Tibial nerve (tissue), 4 donors: ENCODE measurements at regions not wholly inside any gene's neighbourhood (a gene's known extent, or its start where the extent isn't known, plus 50 kb on each side); places are given as distances from the start of the nearest gene placed in this dataset.

Source experiments
- DNase-seq, 2 donors: peaks; one replicate each; pipeline ENCODE4 v3.0.0-alpha.2; 2019; ENCODE audit warnings: low spot score in 2 of 2
- H3K27ac ChIP-seq, 4 donors: fragments of 200-600 bp; sonication (generic) in 3 of 4; one replicate each; pipeline ENCODE4 v1.5.1; 2017 to 2019; ENCODE audit warnings: mild to moderate bottlenecking in 1 of 4
- H3K27me3 ChIP-seq, 2 donors: fragments of 200-600 bp; sonication (generic) in 1 of 2; one replicate each; pipeline versions ENCODE4 v1.5.1 to v1.6.0; 2017 to 2019
- H3K36me3 ChIP-seq, 3 donors: fragments of 200-600 bp; sonication (generic); one replicate each; pipeline ENCODE4 v1.5.1; 2018 to 2019
- H3K4me1 ChIP-seq, 4 donors: fragments of 200-600 bp; sonication (generic) in 3 of 4; one replicate each; pipeline ENCODE4 v1.5.1; 2017 to 2019
- H3K4me3 ChIP-seq, 4 donors: fragments of 200-600 bp; sonication (generic) in 3 of 4; one replicate each; pipeline ENCODE4 v1.5.1; 2017 to 2019; ENCODE audit warnings: mild to moderate bottlenecking in 1 of 4, moderate library complexity in 1 of 4
- H3K9me3 ChIP-seq, 4 donors: fragments of 200-600 bp; sonication (generic) in 3 of 4; one replicate each; pipeline ENCODE4 v1.5.1; 2017 to 2019
- CTCF ChIP-seq, 5 experiments: fragments of 200-600 bp in 3 of 5; fragments of 450-650 bp in 2 of 5; sonication (generic) in 3 of 5; IDR thresholded peaks; one replicate each; pipeline ENCODE4 v1.5.1; 2016 to 2019; ENCODE audit warnings: antibody characterized with exemption in 5 of 5, mild to moderate bottlenecking in 3 of 5, moderate library complexity in 2 of 5
- EP300 ChIP-seq, 2 donors: sonication (generic); formaldehyde crosslinking; IDR thresholded peaks; one replicate each; pipeline ENCODE4 v1.6.1; 2017; ENCODE audit warnings: antibody characterized with exemption in 2 of 2, mild to moderate bottlenecking in 1 of 2
- POLR2A ChIP-seq, 2 donors: fragments of 450-650 bp; IDR thresholded peaks; one replicate each; pipeline ENCODE4 v1.6.1; 2017; ENCODE audit warnings: antibody characterized with exemption in 2 of 2, mild to moderate bottlenecking in 2 of 2, moderate library complexity in 2 of 2
- WGBS, 2 donors: methylation state at CpG; one replicate each; pipeline ENCODE4 v1.1.5; 2018; 5-methylcytosine and 5-hydroxymethylcytosine counted together

- H3K4me3 ChIP-seq = no peak overlapping the region
- DNase-seq = no peak
Observed at GRCh38 chr12:22828066-22828465, 203.1 kb downstream of the ETNK1 start.

DNA sequence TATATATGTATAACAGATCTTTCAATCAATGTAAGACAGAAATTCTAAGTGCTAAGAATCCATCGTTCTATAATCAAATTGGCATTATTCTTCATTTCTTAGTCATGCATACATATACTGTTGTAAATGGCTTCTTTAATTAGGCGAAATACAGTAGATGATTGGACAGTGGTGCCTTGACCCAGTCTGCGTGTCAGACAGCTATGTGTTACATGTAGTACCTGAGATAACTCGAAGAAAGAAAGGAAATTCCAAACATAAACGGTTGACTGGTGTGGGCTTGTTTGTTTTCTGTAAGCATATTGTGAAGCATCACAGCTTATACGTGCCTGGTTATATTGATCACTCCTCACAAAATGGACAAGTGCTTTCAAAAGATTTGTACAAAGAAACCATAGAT, 210.5 kb downstream of the ETNK1 start:
- H3K36me3 ChIP-seq = no peaks in the 10 kb centered on the region
- H3K27me3 ChIP-seq = no peaks in the 10 kb centered on the region
- H3K4me3 ChIP-seq = no peak overlapping the region
- no peaks in the 10 kb centered on the region for H3K9me3 ChIP-seq
- no peak for DNase-seq
- 80 to 86% methylated on average over 6 of the region's 6 CpGs for WGBS, 2 donors
- H3K4me1 ChIP-seq = no peaks in the 10 kb centered on the region
- H3K27ac ChIP-seq = no peak overlapping the region
- TF ChIP-seq CTCF (IDR thresholded peaks at IDR 0.05) (no peak), POLR2A (IDR thresholded peaks at IDR 0.05) (no peak), EP300 (IDR thresholded peaks at IDR 0.05) (no peak)

More at GRCh38 chr12:22828066-22828465, 203.1 kb downstream of the ETNK1 start:
- 80 to 84% methylated on average over 3 of the region's 3 CpGs for WGBS, 2 donors
- Histone ChIP-seq H3K27me3 (no peaks in the 10 kb centered on the region), H3K4me1 (no peaks in the 10 kb centered on the region), H3K9me3 (no peaks in the 10 kb centered on the region), H3K36me3 (no peaks in the 10 kb centered on the region), H3K27ac (no peak overlapping the region)
- TF ChIP-seq POLR2A (IDR thresholded peaks at IDR 0.05) (no peak), CTCF (IDR thresholded peaks at IDR 0.05) (no peak), EP300 (IDR thresholded peaks at IDR 0.05) (no peak)

DNA sequence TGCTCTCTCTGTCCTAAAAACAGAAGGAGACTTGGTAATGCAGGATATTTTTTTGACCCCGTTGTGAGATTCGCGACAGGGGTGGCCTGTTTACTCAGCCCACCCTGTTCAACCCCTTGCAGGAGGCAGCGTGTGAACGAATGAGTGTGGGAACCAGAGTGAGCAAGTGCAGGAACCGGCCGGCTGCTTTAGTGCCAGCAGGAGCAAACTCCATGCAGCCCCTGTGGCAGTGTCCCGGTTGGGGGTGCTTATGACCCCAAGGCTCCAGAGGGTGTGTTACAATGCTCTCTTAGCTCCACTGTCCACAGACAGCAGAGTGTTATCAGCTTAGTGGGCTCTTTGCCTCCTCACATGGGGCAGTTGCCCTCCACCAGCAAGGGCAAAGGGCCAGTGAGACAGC, 225.2 kb downstream of the ETNK1 start:
- Histone ChIP-seq H3K4me1 (no peaks in the 10 kb centered on the region), H3K4me3 (no peak overlapping the region), H3K27me3 (no peaks in the 10 kb centered on the region), H3K9me3 (no peaks in the 10 kb centered on the region), H3K36me3 (no peaks in the 10 kb centered on the region), H3K27ac (no peak overlapping the region)
- TF ChIP-seq EP300 (IDR thresholded peaks at IDR 0.05) (no peak), POLR2A (IDR thresholded peaks at IDR 0.05) (no peak), CTCF (IDR thresholded peaks at IDR 0.05) (no peak)
- WGBS, 2 donors = 91 to 98% methylated on average over 7 to 8 of the region's 8 CpGs
- DNase-seq = no peak

- H3K36me3 ChIP-seq = no peaks in the 10 kb centered on the region
- no peak for TF ChIP-seq CTCF (IDR thresholded peaks at IDR 0.05)
- TF ChIP-seq EP300 (IDR thresholded peaks at IDR 0.05) = no peak
- TF ChIP-seq POLR2A (IDR thresholded peaks at IDR 0.05) = no peak
- DNase-seq = no peak
- no peaks in the 10 kb centered on the region for H3K27me3 ChIP-seq
- peaks cover 0 to 4% (median 0%) of the 10 kb centered on the region in 4 donors for H3K4me1 ChIP-seq
- H3K9me3 ChIP-seq = no peaks in the 10 kb centered on the region
- H3K4me3 ChIP-seq = no peak overlapping the region
- no peak overlapping the region for H3K27ac ChIP-seq
Observed at GRCh38 chr12:22851532-22851931, 226.6 kb downstream of the ETNK1 start.

- Histone ChIP-seq H3K4me1 (peaks cover 0 to 4% (median 0%) of the 10 kb centered on the region in 4 donors), H3K27ac (no peak overlapping the region), H3K36me3 (no peaks in the 10 kb centered on the region), H3K9me3 (no peaks in the 10 kb centered on the region), H3K27me3 (no peaks in the 10 kb centered on the region), H3K4me3 (no peak overlapping the region)
- no peak for TF ChIP-seq EP300 (IDR thresholded peaks at IDR 0.05)
- no peak for TF ChIP-seq POLR2A (IDR thresholded peaks at IDR 0.05)
- no peak for TF ChIP-seq CTCF (IDR thresholded peaks at IDR 0.05)
- DNase-seq = no peak
- WGBS, 2 donors = 57 to 63% methylated on average over 2 of the region's 2 CpGs
Observed at GRCh38 chr12:22855456-22855855, 230.5 kb downstream of the ETNK1 start.
